B cell (primary cell): ENCODE measurements at regions not wholly inside any gene's neighbourhood (a gene's known extent, or its start where the extent isn't known, plus 50 kb on each side); places are given as distances from the start of the nearest gene placed in this dataset.

Source experiments
- ATAC-seq: fragments of 200-7000 bp; cut with Tn5 transposase; one replicate; pipeline ENCODE4 v1.10.0; 2021; ENCODE audit warnings: low read depth, mild to moderate bottlenecking, moderate number of reproducible peaks, moderate library complexity
- CTCF ChIA-PET: fragments of 350-600 bp; sonication (Branson Sonifier 250); formaldehyde crosslinking; loops from one replicate; lab custom pipeline; 2021; ENCODE audit warnings: antibody characterized with exemption, inconsistent platforms; lab: Charles Lee
- POLR2A ChIA-PET: fragments of 350-600 bp; sonication (Branson Sonifier 250); formaldehyde crosslinking; loops from one replicate; lab custom pipeline; 2021; ENCODE audit warnings: antibody characterized with exemption; lab: Charles Lee
- DNase-seq: peaks from one replicate; pipeline ENCODE4 v3.0.0; 2013
- H2AFZ ChIP-seq: 2 replicates; pipeline ENCODE4 v1.6.1; 2012; ENCODE audit warnings: mild to moderate bottlenecking, low read depth, low read length; ENCODE audit not compliant: insufficient read depth, poor library complexity, severe bottlenecking
- H3K27ac ChIP-seq, 2 donors: 1 replicate in 1 of 2; 2 replicates in 1 of 2; pipeline ENCODE4 v1.5.1; 2012 to 2013; ENCODE audit warnings: low read length in 2 of 2, mild to moderate bottlenecking in 2 of 2, moderate library complexity in 1 of 2
- H3K27me3 ChIP-seq, 4 experiments: fragments of 200-600 bp in 1 of 4; sonication (generic) in 1 of 4; replicated peaks in 1 of 4; 1 replicate in 2 of 4; 2 replicates in 2 of 4; pipeline versions ENCODE4 v1.6.1 to v1.7.0; 2013 to 2016; ENCODE audit warnings: low read length in 3 of 4, mild to moderate bottlenecking in 2 of 4, mixed read lengths in 1 of 4, moderate library complexity in 1 of 4; ENCODE audit not compliant: insufficient read depth in 4 of 4, control insufficient read depth in 3 of 4; ENCODE audit errors: control extremely low read depth in 1 of 4
- H3K36me3 ChIP-seq, 2 experiments: replicated peaks in 1 of 2; 1 replicate in 1 of 2; 2 replicates in 1 of 2; pipeline versions ENCODE4 v1.6.1 to v1.7.1; 2013; ENCODE audit warnings: low read length in 1 of 2; ENCODE audit not compliant: insufficient read depth in 2 of 2, control insufficient read depth in 1 of 2; ENCODE audit errors: control extremely low read depth in 1 of 2, extremely low read depth in 1 of 2
- H3K4me1 ChIP-seq, 2 donors: fragments of 200-600 bp in 1 of 2; sonication (generic) in 1 of 2; 1 replicate in 1 of 2; 2 replicates in 1 of 2; pipeline versions ENCODE4 v1.5.1 to v1.6.1; 2013 to 2017; ENCODE audit warnings: low read length in 2 of 2; ENCODE audit not compliant: control insufficient read depth in 2 of 2, insufficient read depth in 2 of 2
- H3K4me2 ChIP-seq: replicated peaks from 2 replicates; pipeline ENCODE3; 2012; ENCODE audit warnings: mild to moderate bottlenecking, low read depth, low read length; ENCODE audit not compliant: poor library complexity, severe bottlenecking
- H3K4me3 ChIP-seq, 5 experiments: fragments of 200-600 bp in 1 of 5; sonication (generic) in 1 of 5; 1 replicate in 3 of 5; 2 replicates in 2 of 5; pipeline versions ENCODE4 v1.5.1 to v1.7.0; 2011 to 2016; ENCODE audit warnings: low read length in 4 of 5, mild to moderate bottlenecking in 4 of 5, low read depth in 2 of 5, control low read depth in 1 of 5, moderate library complexity in 1 of 5; ENCODE audit not compliant: insufficient read depth in 1 of 5; ENCODE audit errors: control extremely low read depth in 1 of 5, extremely low read depth in 1 of 5
- H3K79me2 ChIP-seq: fragments of 200-600 bp; sonication (generic); one replicate; pipeline ENCODE4 v1.6.0; 2016; ENCODE audit warnings: low read length; ENCODE audit not compliant: control insufficient read depth, insufficient read depth
- H3K9ac ChIP-seq: fragments of 200-600 bp; sonication (generic); 2 replicates; pipeline ENCODE4 v1.6.1; 2017; ENCODE audit warnings: mild to moderate bottlenecking, low read length, moderate library complexity
- H3K9me3 ChIP-seq, 3 donors: one replicate each; pipeline versions ENCODE4 v1.6.1 to v1.7.1; 2013; ENCODE audit warnings: low read length in 2 of 3; ENCODE audit not compliant: control insufficient read depth in 2 of 3, insufficient read depth in 1 of 3; ENCODE audit errors: control extremely low read depth in 1 of 3
- H4K20me1 ChIP-seq: 2 replicates; pipeline ENCODE4 v1.6.0; 2012; ENCODE audit warnings: mild to moderate bottlenecking, low read length; ENCODE audit not compliant: insufficient read depth, control insufficient read depth, poor library complexity, severe bottlenecking
- H3K27ac Mint-ChIP-seq: one replicate; pipeline ENCODE4 v1.8.0; 2021; ENCODE audit warnings: mixed read lengths
- H3K27me3 Mint-ChIP-seq: one replicate; pipeline ENCODE4 v1.8.0; 2021; ENCODE audit warnings: mixed read lengths
- H3K4me1 Mint-ChIP-seq: one replicate; pipeline ENCODE4 v1.8.0; 2021; ENCODE audit warnings: mixed read lengths
- H3K4me3 Mint-ChIP-seq: one replicate; pipeline ENCODE4 v1.8.0; 2021; ENCODE audit warnings: mixed read lengths
- H3K9me3 Mint-ChIP-seq: one replicate; pipeline ENCODE4 v1.8.0; 2022; ENCODE audit warnings: mixed read lengths; ENCODE audit not compliant: insufficient read depth
- EZH2 ChIP-seq: IDR thresholded peaks from 2 replicates; pipeline ENCODE4 v1.6.1; 2012; ENCODE audit warnings: borderline replicate concordance, low read depth, mild to moderate bottlenecking, moderate library complexity, low read length; ENCODE audit not compliant: insufficient read depth, poor library complexity, severe bottlenecking
- WGBS: methylation state at CpG from one replicate; pipeline ENCODE4 v1.1.5; 2013; ENCODE audit warnings: missing lambda C conversion rate; ENCODE audit not compliant: insufficient coverage; 5-methylcytosine and 5-hydroxymethylcytosine counted together
- intact Hi-C: fragments of 100-400 bp; cut with micrococcal nuclease; formaldehyde crosslinking; loops from one replicate; pipeline ENCODE4 v1.10.0; 2022
- TF ChIP-seq, protein P1 (sequence below): fragments of 200-600 bp; IDR thresholded peaks from one replicate; pipeline ENCODE4 v1.8.0; 2022; ENCODE audit warnings: antibody characterized with exemption, mild to moderate bottlenecking

DNA sequence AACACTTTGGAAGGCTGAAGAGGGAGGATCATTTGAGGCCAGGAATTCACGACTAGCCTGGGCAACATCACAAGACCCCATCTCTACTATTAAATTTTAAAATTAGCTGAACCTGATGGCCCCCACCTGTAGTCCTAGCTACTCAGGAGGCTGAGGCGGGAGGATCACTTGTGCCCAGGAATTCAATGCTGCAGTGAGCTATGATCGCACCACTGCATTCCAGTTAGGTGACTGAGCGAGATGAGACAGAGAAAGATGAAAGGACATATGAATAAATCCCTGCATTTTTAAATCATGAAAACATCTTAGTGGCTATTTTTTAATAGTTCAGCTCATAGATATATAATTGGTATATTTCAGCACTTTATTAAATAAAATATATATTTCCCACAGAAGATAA lies 93.8 kb downstream of the GPR63 start:
- no peak overlapping the region for H2AFZ ChIP-seq
- H3K9ac ChIP-seq, result no peak overlapping the region
- CTCF ChIA-PET, result no interaction called here
- H3K4me3 ChIP-seq, result no peak overlapping the region
- no peaks in the 10 kb centered on the region for H3K27me3 ChIP-seq
- H3K4me2 ChIP-seq, result no peak overlapping the region
- Mint-ChIP-seq H3K9me3 (no peaks in the 10 kb centered on the region), H3K4me3 (no peak overlapping the region), H3K4me1 (no peaks in the 10 kb centered on the region), H3K27me3 (peaks cover 3% of the 10 kb centered on the region), H3K27ac (no peak overlapping the region)
- H3K27ac ChIP-seq, result no peak overlapping the region
- POLR2A ChIA-PET, result no interaction called here
- intact Hi-C loops, result no loop called here
- no peaks in the 10 kb centered on the region for H3K9me3 ChIP-seq
- TF ChIP-seq, protein P1, sequence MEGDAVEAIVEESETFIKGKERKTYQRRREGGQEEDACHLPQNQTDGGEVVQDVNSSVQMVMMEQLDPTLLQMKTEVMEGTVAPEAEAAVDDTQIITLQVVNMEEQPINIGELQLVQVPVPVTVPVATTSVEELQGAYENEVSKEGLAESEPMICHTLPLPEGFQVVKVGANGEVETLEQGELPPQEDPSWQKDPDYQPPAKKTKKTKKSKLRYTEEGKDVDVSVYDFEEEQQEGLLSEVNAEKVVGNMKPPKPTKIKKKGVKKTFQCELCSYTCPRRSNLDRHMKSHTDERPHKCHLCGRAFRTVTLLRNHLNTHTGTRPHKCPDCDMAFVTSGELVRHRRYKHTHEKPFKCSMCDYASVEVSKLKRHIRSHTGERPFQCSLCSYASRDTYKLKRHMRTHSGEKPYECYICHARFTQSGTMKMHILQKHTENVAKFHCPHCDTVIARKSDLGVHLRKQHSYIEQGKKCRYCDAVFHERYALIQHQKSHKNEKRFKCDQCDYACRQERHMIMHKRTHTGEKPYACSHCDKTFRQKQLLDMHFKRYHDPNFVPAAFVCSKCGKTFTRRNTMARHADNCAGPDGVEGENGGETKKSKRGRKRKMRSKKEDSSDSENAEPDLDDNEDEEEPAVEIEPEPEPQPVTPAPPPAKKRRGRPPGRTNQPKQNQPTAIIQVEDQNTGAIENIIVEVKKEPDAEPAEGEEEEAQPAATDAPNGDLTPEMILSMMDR, result no peak
- no peak for TF ChIP-seq EZH2
- ATAC-seq, result no peak
- no peak for DNase-seq
- WGBS, result 95% methylated on average over 2 of the region's 4 CpGs
- H3K4me1 ChIP-seq, result no peaks in the 10 kb centered on the region
- no peaks in the 10 kb centered on the region for H3K36me3 ChIP-seq
- H4K20me1 ChIP-seq, result no peaks in the 10 kb centered on the region
- no peaks in the 10 kb centered on the region for H3K79me2 ChIP-seq

DNA sequence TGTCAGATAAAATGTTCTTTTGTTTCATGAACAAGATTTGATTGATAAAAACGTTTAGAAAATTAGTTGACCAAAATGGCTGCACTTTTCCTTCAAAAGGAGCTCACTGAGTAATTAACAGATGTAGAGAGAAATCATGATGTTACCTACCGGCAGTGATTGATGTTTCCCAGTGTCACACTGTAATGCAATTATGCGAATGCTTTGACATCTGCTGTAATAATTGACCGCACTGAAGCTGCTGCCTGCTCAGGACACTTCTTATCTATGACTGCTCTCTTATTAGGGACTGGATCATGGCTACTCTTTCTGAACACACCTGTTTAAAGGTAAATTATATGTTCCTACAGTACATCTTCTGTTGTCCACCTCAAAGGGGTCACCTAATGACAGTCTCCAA lies 94.6 kb downstream of the GPR63 start:
- no peaks in the 10 kb centered on the region for H3K27me3 ChIP-seq
- no peaks in the 10 kb centered on the region for H4K20me1 ChIP-seq
- intact Hi-C loops, result no loop called here
- no peak overlapping the region for H3K4me2 ChIP-seq
- Mint-ChIP-seq H3K9me3 (no peaks in the 10 kb centered on the region), H3K4me1 (no peaks in the 10 kb centered on the region), H3K4me3 (no peak overlapping the region), H3K27ac (no peak overlapping the region), H3K27me3 (peaks cover 3% of the 10 kb centered on the region)
- no peaks in the 10 kb centered on the region for H3K9me3 ChIP-seq
- H3K27ac ChIP-seq, result no peak overlapping the region
- no peak overlapping the region for H3K4me3 ChIP-seq
- ATAC-seq (no peak), DNase-seq (no peak)
- WGBS, result 100% methylated on average over 2 of the region's 4 CpGs
- H3K4me1 ChIP-seq, result no peaks in the 10 kb centered on the region
- ChIA-PET CTCF (interaction anchor here (0.7 kb wide), 1 partner anchor 19 kb away, joined by 3 read pairs; no protein-coding TSS in a partner anchor), POLR2A (no interaction called here)
- H2AFZ ChIP-seq, result no peak overlapping the region
- no peak for TF ChIP-seq EZH2
- TF ChIP-seq, protein P1, result no peak
- no peak overlapping the region for H3K9ac ChIP-seq
- H3K36me3 ChIP-seq, result no peaks in the 10 kb centered on the region
- H3K79me2 ChIP-seq, result no peaks in the 10 kb centered on the region
